NOMO-1 treated with dmso at 0.1 percent for 144 hours (cell line): ENCODE measurements at regions not wholly inside any gene's neighbourhood (a gene's known extent, or its start where the extent isn't known, plus 50 kb on each side); places are given as distances from the start of the nearest gene placed in this dataset.
"Not testable (repeated sequence)": the region's sequence is repeated elsewhere in the genome, so short reads cannot be mapped to it uniquely, and the experiment has no call there.

Experiments used
- DNase-seq: peaks from one replicate; lab custom pipeline; 2025; ENCODE audit not compliant: unreplicated experiment; lab: John Stamatoyannopoulos, UW

DNA sequence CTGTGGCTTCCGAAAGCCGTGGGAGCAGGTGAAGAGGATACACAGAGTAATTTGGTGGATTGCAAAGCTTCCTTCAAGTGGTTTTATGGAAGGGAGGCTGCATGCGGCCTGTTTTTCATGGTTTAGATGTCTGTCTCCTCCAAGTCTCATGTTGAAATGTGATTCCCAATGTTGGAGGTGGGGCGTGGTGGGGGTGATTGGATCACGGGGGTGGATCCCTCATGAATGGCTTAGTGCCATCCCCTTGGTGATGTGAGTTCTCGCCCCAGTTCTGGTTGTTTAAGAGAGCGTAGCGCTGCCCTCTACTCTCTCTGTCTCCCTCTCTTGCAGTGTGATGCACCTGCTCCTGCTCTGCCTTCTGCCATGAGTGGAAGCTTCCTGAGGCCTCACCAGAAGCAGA lies 247.8 kb upstream of the B3GAT1 start:
- DNase-seq = no peak

DNA sequence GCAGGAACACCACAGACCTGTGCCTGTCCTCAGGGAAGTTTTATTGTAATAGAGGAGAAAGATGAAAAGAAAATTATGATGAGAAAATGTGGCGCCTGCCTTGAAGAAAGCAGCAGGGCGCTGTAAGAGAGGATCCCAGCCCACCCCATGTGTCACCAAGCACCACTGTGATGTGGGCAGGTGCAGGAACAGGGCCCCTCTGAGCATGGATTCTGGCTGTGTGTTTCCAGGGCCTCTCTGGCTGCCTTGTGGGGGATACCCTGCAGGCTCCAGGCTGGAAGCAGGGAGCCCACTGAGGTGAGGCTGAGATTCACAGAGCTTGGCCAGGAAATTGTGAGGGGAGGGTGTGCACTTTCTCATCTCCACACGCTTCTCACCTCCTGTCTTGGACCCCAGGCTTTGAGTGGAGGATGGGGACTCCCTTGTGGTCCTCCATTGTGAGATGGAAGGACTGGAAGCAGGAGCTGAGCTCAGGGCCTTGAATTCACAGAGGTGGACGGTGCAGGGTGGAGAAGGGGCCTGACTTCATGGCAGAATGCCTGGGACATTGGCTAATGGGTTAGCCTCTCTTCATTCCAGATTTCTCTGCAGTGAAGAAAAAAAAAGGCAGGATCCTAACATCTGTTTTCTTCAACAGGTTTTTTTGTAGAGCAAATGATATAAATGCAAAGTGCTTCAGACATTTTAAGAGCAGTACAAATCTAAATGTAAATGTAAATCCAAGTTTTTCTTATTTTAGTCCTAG lies 246.6 kb upstream of the B3GAT1 start:
- no peak for DNase-seq

DNA sequence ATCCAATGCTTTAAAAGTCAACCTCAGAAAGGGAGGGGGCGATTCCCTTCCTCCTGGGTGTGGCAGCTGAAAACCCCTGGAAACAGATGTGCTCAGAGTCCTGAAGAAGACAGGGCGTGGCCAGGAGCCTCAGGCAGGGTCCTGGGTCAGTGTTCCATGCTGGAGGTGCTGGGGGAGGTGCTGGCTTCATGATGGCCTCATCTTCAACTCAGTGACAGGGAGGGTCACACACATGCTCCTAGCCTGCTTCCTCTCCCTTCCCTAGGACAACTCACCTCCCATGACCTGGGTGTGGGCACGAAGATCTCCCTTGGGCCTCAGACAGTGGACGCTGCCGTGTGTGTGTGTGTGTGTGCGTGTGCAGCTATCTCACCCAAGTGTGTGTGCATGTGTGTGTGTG lies 245.6 kb upstream of the B3GAT1 start:
- no peak for DNase-seq

DNA sequence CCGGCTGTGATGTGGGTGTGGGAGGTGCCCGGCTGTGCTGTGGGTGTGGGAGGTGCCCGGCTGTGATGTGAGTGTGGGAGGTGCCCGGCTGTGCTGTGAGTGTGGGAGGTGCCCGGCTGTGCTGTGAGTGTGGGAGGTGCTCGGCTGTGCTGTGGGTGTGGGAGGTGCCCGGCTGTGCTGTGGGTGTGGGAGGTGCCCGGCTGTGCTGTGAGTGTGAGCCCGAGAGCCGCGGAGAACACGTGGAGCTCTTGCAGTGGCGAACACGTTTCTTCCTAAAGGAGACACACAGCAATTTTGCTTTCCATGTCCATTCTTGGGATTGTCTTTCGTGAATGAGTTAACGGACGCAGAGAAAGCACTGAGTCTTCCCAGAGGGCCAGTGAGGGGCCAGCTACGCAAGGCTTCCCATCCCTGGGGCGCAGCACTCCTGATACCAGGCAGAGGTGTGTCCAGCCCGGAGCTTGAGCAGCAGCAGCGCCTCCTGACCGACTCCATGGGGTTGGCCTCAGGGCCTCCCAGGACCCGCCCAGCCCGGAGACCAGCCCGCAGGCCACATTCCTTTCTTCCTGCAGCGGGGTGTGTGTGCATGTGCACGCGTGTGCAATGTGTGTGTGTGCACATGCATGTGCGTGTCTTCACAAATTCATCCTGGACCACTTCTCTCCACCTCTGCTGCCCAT lies 245.0 kb upstream of the B3GAT1 start:
- DNase-seq = no peak

DNA sequence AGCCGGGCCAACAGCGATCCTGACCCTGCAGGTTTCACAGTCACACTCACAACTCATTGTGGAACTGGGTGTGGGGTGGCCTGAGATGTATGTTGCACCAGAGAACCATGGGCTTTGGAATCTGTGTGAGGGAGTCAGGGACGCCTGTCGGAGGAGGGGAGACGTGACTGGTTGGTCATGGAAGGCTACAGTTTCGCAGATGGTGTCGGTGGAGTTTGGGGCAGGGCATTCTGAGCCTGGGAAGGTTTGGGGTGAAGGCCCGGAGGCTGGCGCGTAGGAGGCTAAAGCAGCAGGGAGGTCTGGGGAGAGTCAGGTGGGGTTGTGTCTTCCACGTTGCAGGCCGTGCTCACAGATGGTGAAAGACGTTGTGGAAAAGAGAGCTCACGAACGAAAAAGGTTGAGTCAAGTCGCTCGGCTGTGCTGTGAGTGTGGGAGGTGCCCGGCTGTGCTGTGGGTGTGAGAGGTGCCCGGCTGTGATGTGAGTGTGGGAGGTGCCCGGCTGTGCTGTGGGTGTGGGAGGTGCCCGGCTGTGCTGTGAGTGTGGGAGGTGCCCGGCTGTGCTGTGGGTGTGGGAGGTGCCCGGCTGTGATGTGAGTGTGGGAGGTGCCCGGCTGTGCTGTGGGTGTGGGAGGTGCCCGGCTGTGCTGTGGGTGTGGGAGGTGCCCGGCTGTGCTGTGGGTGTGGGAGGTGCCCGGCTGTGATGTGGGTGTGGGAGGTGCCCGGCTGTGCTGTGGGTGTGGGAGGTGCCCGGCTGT lies 244.2 kb upstream of the B3GAT1 start:
- not testable (repeated sequence) for DNase-seq

DNA sequence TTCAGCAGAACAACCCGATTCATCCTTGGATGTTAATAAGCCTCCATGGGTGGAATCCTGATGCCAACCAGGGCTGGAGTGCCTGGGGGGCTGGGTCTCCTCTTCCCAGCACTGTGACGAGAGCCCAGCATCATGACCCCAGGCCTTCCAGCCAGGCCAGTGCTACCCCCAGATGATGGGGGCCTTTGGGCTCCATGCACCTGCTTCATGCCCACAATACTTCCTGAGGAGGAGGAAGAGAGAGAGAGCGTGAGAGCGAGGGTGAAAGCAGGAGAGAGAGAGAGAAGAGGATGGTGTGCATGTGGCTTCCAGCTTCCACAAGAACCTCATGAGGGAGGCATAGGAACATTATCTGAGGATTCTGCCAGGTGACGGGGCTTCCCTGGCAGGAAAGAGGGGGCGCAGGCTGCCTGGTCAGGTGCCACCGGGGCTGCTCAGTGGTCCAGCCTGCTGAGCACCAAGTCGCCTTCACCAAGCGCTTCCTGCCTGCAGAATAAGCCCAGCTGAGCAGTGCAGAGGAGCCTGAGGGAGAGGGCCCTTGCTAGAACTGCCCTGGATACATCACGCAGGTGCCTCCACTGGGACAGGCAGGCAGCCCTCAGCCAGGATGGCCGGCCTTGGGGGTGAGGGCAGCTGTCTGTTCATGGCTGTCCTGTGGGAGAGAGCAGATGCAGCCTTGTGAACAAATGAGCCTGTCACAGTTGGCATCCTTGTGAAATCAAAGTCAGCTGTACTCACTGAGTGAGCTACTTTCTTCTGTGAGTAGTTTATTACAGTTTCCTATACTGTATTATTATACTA lies 243.3 kb upstream of the B3GAT1 start:
- DNase-seq = no peak

DNA sequence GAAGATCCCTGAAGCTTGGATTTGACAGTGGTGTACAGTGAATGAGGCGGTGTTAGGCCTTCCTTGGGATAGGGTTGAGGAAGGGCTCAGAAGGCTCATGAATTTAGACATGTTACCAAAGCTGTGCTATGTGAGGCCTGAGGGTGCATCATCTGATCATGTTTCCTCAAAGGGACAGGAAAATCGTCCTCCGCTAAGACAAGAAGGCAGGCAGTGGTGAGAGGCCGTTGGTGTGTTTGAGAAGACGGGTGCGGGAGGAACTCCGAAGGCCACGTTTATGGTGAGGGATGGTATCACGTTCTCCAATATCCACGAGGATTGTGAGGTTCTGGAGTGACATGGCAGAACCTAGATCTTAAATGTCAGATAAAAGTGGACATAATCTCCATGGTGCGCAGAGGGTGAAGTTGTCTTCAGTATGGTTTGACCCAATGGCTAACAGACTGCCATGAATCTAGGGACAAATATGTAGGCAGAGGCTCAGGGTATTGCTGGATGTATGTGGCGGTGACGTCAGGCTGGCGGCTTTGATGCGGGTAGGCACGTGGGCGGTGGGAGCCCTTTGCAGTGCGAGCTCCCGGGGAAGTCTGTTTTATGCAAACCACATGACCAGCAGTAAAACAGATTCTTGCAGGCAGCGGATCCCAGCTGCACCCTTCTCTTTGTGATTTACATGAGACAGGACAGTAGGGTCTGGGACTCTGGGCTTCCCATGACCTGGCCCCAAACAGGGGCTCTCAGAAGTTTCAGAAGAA lies 242.3 kb upstream of the B3GAT1 start:
- no peak for DNase-seq

DNA sequence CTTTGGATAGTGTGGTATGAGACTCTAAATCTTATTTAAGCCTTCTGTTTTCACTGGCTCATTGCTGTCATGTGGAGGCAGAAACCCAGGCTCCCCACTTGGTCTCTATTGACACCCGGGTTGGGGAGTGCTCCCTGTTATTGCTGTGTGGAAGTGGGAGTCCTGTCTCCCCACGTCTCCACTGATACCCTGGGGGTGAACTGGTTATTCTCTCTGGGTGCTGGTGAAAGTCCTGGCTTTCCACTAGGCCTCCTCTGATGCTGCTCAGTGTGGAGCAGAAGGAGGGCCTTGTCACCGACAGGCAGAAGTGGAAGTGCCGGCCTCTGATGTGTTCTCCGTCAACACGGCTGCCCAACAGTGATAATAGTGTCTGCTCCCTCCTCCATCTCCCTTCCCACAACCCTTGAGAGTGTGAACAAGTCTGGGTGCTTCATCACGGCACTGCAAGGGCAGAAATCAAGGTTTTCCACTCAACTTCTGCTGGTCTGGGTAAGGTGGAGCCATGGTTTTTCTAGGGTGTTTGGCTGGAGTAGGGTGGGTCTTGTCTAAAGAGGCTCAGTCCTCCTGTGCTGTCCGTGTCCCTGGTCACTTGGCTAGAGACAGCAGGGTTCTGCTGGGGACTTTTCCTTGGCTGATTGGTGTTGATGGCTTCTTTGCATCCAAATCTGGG lies 240.7 kb upstream of the B3GAT1 start:
- DNase-seq = no peak

DNA sequence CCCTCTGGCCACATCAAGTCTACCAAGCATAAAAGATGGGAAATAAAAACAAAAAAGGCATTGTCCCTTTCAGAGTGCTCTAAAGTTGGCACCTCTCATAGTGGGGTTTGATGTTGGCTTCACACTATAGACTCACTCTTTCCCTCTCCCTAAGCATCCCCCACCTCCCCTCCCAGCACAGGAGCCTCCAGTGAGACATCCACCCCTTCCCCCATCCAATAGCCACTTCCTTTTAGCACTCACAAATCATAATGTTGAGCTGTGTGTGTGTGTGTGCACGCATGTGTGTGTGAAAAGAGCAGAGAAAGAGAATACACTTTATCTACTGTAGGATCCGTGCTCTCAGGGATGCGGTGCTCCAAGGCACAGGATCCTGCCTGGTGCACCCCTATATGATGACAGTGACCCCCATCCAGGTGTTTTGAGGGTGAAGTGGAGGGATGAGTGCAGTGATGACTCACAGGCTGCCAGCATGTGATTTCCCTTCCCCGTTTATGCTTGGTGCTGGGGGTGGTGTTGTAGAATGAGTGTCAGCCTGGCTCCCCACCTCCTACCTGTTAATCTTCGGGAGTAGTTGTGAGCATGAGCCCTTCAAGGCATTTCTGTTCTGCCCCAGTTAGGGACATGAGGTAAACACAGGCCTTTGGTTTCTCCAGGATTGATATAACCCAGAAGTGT lies 235.2 kb upstream of the B3GAT1 start:
- DNase-seq = no peak

DNA sequence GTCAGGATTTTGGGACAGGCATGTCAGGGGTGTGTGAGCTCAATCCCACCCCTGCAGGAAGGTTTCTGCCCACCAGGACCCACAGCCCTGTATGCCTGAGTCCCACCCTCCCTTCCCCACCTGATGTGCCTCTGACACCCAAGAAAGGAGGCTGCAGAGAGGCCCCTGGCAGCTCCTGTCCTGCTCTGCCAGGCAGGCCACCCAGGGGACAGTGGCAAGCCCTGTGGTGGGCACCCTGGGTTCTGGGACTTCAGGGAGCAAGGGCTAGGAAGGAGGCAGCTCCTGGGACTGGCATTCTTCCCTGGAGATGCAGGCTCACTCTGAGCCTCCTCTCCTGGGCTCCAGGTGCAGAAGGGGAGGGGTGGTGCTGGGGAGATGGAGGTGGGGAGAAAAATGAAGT lies 234.5 kb upstream of the B3GAT1 start:
- DNase-seq = no peak

DNA sequence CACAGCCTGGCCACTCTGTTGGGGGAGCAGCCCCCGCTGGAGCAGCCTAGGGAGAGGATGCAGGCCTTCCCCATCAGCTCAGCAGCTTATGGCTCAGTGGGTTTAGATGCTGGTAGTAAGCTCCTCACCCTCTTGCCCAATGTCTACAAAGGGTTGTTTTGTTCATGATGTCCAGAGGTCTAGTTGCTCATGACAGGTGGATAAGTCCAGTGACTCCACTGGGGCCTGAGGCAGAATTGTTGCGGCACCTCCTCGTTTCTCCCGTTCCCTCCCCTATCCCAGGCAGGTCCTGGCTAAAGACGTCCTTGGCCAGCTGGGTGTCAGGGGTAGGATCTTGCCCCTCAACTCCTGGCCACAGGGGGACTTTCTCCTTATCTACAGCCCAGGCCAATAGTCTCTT lies 233.5 kb upstream of the B3GAT1 start:
- DNase-seq = no peak

DNA sequence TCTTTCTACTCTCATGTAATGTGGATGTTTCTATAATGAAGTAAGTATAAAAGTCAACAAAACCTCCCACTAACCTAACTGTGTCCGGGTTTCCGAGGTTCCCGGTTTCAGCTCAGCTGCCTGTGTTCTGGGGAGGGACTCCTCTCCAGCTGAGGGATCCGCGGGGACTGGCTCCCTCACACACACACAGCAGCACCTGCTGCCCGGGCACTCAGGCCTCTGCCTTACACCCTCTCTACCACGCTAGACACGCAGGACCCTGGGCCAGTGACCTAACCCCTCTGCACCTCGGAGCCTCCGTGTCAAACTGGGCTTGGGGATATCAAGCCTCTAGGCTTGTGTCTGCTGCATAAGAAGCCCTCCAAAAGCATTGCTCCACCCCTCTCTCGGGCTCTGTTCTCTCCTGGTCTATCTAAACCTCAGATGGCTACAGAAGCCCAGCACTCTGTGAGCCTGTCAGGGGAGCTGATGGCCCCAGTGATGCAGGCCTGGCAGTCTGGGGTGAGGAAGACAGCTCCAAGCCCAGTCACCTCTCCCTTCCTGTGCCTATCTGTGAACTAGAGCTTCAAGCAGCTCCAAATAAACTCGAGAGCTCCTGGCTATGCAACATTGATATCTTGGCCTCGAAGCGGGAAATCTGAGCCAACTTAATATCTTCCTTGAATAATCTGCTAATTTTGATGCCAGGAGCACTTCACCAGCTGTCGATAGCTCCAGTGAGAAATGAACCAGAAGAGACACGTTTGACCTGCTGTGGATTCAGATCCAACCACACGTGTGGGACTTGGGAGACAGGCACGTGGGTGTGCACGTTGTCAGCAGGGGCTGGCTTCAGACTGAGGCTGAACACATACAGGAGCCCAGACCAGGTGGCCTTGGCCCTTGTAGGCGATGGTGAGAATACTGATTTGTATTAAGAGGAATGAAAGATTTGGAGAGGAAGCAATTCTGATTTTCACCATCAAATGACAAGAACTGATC lies 232.7 kb upstream of the B3GAT1 start:
- no peak for DNase-seq

DNA sequence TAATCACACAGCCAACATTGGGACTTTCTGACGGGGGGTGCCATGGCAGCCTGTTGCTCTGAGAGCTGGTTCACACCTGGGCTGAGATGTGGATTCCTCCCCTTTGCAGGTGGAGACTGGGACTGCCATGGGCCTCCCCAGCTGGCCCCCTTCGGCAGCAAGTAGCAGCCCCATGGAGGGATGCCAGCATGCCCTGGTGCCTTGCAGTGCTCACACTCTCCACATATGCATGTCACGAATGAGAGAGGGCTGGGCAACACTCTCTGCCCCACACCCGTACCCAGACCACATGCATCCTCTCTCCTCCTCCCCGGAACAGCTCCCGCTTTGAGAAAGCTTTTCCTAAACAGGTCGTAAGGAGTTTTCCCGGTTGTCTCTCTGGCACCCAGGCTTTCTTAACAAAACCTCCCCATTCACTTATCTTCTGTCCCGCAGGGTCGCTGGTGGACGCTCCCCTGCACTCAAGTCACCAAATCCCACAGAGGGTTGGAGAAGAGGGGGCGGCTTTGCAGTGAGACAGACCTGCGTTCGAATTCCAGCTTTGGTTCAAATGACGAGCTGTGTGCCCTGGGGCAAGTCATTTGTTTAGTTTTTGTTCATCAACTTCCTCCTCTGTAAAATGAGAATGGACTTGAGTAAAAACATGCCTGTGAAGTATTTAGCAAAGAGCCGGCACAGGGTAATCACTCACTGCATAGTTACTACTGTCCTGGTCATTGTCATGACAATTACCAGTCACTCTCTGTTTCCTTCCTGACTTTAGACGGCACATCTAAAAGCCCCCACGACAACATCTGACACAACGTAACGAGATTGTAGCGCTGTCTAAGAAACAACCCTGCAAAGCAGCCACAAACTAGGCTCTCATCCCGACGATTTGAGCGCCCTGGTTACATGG lies 231.3 kb upstream of the B3GAT1 start:
- no peak for DNase-seq

DNA sequence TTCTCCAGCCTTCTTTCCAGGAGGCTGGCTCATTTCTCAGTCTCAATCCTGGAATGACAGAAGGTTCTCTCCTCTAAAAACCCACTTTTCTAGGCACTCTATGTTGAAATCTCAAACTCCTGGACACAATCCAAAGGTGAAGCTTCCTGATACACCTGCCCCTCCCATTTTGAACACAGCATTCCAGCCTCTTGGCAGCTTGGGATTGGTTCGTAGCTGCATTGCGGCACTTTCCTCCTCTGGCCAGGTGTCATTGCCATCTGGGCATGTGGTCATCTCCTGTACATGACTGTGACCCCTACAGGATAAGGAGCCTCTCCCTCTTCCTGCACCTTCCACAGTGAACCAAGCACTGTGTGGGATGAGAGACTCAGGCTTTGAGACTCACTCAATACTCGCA lies 230.2 kb upstream of the B3GAT1 start:
- DNase-seq = no peak

DNA sequence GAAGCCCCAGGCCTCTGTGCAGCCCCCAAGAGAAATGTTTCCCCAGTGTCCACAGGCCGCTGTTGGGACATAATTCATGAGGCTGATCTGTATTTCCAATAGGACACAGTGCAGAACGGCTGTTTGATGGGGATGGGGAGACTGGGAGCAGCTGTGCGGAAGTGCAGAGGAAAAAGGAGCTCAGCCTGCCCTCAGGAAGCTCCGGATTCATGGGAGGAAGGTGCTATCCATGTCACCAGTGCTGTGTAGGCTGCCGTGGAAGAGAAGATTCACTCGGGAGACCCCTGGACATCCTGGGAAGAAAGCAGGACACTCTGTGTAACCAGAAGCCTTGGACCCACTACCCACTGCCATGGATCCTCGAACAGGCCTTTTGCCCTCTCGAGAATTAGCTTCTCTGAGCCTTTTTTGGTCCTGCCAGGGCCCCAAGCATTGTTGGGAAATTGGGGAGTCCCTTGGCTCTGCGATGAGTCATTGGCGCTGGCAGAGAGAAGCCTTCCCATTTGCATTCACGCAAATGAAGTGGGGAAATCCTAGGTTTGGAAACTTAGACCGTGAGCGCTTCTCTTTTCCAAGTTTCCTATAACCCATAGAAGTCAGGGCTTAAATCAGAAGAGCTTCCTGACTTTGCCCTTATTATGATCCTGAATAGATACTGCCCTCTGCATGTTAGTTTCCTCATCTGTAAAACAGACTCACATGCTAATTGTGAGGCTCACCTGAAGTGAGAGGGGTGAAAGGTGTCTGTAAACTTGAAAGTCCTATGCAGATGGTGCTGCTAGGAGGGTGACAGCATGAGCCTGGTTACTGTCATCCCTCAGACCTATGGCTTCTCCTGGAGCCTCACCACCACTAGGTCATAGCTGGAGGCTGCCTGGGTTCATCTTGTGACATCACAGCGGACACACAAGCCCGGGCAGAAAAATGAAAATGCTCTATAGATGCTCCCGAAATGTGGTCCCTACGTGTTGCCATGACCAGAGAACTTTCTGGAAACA lies 229.2 kb upstream of the B3GAT1 start:
- no peak for DNase-seq

DNA sequence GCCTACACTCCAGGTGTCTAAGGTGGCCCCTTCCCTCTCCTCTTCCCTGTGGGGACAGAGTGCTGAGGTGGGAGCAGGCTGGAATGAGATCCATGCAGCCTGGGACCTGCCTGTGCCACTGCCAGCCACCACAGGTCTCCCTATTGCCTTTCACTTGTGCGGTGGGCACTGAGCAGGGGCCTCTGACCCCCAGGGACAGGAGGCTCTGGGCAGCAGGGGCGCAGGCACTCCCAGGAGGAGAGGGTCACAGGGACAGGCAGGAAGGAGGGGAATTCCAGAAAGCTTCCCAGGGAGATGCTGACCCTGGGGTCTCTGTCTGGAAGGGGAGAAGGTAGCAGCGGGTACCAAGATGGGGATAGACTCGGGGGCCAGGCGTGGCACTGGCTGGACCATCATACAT lies 228.5 kb upstream of the B3GAT1 start:
- no peak for DNase-seq
